Ascending aorta (tissue), 2 donors: ENCODE measurements at regions not wholly inside any gene's neighbourhood (a gene's known extent, or its start where the extent isn't known, plus 50 kb on each side); places are given as distances from the start of the nearest gene placed in this dataset.

ENCODE experiments used
- DNase-seq, 2 donors: peaks; one replicate each; pipeline ENCODE4 v3.0.0-alpha.2; 2019; ENCODE audit warnings: low spot score in 2 of 2
- H3K27ac ChIP-seq, 2 donors: fragments of 200-600 bp; sonication (generic); one replicate each; pipeline ENCODE4 v1.5.1; 2016 to 2017; ENCODE audit warnings: mild to moderate bottlenecking in 1 of 2
- H3K27me3 ChIP-seq: fragments of 200-600 bp; sonication (generic); one replicate; pipeline ENCODE4 v1.5.1; 2017
- H3K36me3 ChIP-seq, 2 donors: fragments of 200-600 bp; sonication (generic); one replicate each; pipeline ENCODE4 v1.5.1; 2016
- H3K4me1 ChIP-seq, 2 donors: fragments of 200-600 bp; sonication (generic); one replicate each; pipeline ENCODE4 v1.5.1; 2016 to 2017; ENCODE audit warnings: mild to moderate bottlenecking in 1 of 2
- H3K4me3 ChIP-seq, 2 donors: fragments of 200-600 bp; sonication (generic); one replicate each; pipeline ENCODE4 v1.5.1; 2016 to 2017; ENCODE audit warnings: mild to moderate bottlenecking in 1 of 2
- H3K9me3 ChIP-seq, 2 donors: fragments of 200-600 bp; sonication (generic); one replicate each; pipeline ENCODE4 v1.5.1; 2016
- intact Hi-C: fragments of 100-400 bp; cut with DNase I; formaldehyde crosslinking; loops from one replicate; pipeline ENCODE4 v1.15.1; 2023
- TF ChIP-seq, protein P1 (sequence below), 3 experiments: fragments of 200-600 bp in 2 of 3; fragments of 450-650 bp in 1 of 3; sonication (generic) in 2 of 3; IDR thresholded peaks; one replicate each; pipeline ENCODE4 v1.5.1; 2016 to 2019; ENCODE audit warnings: antibody characterized with exemption in 3 of 3, mild to moderate bottlenecking in 1 of 3, moderate library complexity in 1 of 3

DNA sequence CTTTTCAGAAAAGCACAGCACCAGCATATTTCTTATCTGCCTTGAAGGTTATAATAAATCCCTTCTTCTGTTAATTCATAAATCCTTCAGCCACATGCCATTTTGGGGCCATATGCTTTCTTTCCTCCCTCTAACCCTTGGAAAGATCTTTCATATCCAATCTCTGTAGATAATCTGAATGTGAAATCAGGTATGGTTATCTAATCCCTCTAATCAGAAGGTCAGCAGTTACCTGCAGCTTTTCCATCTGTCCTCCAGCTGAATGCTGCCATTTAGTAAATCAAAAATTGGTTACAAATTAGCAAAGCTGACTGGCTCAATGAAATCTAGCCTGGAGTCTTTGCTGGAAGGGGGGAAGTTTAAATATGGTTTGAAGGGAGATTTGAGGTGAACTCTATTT, 230.5 kb downstream of the PIK3C3 start:
- DNase-seq: no peak
- Histone ChIP-seq H3K36me3 (no peaks in the 10 kb centered on the region), H3K27ac (no peak overlapping the region), H3K4me1 (no peaks in the 10 kb centered on the region), H3K27me3 (no peaks in the 10 kb centered on the region), H3K4me3 (no peak overlapping the region), H3K9me3 (no peaks in the 10 kb centered on the region)
- TF ChIP-seq, protein P1, sequence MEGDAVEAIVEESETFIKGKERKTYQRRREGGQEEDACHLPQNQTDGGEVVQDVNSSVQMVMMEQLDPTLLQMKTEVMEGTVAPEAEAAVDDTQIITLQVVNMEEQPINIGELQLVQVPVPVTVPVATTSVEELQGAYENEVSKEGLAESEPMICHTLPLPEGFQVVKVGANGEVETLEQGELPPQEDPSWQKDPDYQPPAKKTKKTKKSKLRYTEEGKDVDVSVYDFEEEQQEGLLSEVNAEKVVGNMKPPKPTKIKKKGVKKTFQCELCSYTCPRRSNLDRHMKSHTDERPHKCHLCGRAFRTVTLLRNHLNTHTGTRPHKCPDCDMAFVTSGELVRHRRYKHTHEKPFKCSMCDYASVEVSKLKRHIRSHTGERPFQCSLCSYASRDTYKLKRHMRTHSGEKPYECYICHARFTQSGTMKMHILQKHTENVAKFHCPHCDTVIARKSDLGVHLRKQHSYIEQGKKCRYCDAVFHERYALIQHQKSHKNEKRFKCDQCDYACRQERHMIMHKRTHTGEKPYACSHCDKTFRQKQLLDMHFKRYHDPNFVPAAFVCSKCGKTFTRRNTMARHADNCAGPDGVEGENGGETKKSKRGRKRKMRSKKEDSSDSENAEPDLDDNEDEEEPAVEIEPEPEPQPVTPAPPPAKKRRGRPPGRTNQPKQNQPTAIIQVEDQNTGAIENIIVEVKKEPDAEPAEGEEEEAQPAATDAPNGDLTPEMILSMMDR (IDR thresholded peaks at IDR 0.05): no peak
- intact Hi-C loops: no loop called here

DNA sequence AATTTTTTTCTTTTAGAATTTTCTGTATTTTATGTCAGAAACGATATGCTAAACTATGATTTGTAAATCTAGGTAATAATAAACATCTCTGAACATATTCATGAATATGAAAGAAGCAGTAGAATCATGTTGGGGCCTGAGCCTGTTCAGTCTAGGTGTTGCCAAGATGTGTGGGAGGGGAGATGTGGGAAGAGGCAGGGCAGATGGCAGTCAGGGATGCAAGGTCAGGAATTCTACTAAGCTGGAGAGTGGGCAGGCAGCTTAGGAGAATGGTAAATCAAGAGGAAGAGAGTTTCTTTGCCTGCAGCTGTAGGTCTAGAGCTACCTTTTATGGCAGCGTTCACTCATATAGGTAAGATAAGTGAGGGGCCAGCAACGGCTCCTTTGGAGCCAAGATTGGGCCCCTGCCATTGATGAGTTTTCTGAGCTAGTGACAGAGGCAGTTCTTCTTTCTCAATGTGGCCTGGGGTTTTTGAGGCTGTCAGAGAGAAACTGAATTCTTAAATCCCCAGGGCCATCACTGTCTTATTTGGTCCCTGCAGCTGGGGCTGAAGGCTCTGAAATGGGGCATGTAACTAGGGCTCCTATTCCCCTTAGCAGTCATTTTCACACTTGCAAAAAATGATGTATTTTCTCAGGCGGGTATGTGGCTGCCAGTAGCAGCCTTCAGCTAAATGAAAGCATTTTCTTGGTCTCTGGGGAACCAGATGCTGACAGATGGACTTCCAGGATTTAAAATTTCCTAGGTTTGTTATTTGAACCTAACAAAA, 232.8 kb downstream of the PIK3C3 start:
- intact Hi-C loops: no loop called here
- H3K36me3 ChIP-seq: no peaks in the 10 kb centered on the region
- H3K4me3 ChIP-seq: no peak overlapping the region
- H3K27ac ChIP-seq: no peak overlapping the region
- DNase-seq: no peak
- H3K27me3 ChIP-seq: no peaks in the 10 kb centered on the region
- no peaks in the 10 kb centered on the region for H3K4me1 ChIP-seq
- no peaks in the 10 kb centered on the region for H3K9me3 ChIP-seq
- TF ChIP-seq, protein P1 (IDR thresholded peaks at IDR 0.05): no peak

DNA sequence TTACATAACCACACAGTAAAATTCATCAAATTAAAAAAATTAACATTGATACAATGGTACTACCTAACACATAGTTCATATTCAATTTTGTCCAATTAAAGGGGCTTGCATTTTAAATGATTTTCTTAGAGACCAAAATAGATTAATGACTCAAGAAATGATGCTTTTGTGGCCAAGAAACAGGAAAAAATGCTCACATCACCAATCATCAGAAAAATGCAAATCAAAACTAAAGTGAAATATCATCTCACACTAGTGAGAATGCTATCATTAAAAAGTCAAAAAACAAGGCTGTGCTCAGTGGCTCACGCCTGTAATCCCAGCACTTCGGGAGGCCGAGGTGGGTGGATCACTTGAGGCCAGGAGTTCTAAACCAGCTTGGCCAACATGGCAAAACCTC, 235.6 kb downstream of the PIK3C3 start:
- Histone ChIP-seq H3K27ac (no peak overlapping the region), H3K4me3 (no peak overlapping the region), H3K9me3 (no peaks in the 10 kb centered on the region), H3K27me3 (no peaks in the 10 kb centered on the region), H3K4me1 (no peaks in the 10 kb centered on the region), H3K36me3 (no peaks in the 10 kb centered on the region)
- DNase-seq: no peak
- intact Hi-C loops: no loop called here
- TF ChIP-seq, protein P1 (IDR thresholded peaks at IDR 0.05): no peak

DNA sequence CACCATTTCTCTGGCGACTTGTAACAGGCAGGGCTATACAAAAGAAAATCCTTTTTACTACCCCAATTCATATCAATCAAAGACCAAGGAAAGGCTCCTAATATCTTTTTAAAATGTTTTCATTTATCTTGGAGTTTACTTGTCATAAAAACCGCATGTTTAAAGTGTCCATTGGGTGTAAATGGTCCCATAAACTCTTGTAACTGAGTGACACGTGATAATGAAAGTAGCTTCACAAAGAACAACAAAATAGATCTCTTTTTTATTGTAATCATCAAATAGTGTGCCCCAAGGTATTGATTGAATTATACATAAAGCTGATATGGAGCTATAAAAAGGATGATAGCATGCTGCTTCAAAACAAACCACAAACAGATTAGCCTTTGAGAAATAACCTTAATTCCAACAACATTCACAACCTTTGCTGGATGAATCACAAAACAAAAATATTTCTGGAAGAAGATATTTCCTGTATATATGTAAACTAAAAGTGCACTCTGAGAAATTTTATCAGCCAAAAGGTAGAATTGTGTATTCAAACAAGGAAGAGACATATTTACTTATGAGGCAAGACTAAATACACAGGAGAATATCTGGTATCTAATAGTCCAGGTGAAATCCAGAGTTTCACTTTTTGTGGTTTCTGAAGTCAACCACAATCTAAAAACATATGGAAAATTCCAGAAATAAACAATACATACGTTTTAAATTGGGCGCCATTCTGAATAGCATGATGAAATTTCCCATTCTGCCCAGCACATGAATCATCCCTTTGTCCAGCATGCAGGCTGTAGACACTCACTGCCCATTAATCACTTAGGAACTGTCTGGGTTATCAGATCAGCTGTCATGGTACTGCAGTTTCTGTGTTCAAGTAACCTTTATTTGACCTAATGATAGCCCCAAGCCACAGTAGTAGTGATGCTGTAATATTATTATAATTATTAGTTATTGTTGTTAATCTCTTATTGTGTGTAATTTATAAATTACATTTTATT, 237.5 kb downstream of the PIK3C3 start:
- Histone ChIP-seq H3K4me3 (no peak overlapping the region), H3K27me3 (no peaks in the 10 kb centered on the region), H3K4me1 (no peaks in the 10 kb centered on the region), H3K27ac (no peak overlapping the region), H3K36me3 (no peaks in the 10 kb centered on the region), H3K9me3 (no peaks in the 10 kb centered on the region)
- intact Hi-C loops: no loop called here
- DNase-seq: no peak
- TF ChIP-seq, protein P1 (IDR thresholded peaks at IDR 0.05): no peak

DNA sequence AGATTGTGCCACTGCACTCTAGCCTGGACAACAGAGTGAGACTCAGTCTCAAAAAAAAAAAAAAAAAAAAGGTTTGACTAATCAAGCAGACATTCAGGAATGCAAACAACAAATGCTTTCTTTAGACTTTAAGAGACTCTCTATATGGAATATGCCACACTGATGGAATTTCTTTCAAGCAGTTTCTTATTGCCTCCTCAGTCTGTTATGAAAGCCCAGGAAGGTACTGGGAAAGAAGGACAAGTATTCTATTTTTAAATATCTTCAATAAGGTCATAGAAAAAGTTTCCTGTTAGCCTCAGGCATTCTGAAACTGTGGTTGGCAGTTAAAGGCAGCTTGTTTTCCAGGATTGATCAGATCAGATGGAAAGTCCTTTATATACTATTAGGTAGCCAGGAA, 241.6 kb downstream of the PIK3C3 start:
- no peaks in the 10 kb centered on the region for H3K4me1 ChIP-seq
- H3K27me3 ChIP-seq: no peaks in the 10 kb centered on the region
- TF ChIP-seq, protein P1 (IDR thresholded peaks at IDR 0.05): no peak
- no peak overlapping the region for H3K27ac ChIP-seq
- DNase-seq: no peak
- no peaks in the 10 kb centered on the region for H3K9me3 ChIP-seq
- intact Hi-C loops: no loop called here
- no peaks in the 10 kb centered on the region for H3K36me3 ChIP-seq
- H3K4me3 ChIP-seq: no peak overlapping the region
